PFSK-1 (cell line): ENCODE measurements at regions not wholly inside any gene's neighbourhood (a gene's known extent, or its start where the extent isn't known, plus 50 kb on each side); places are given as distances from the start of the nearest gene placed in this dataset.

Source experiments
- FOXP2 ChIP-seq: optimal IDR thresholded peaks from 2 replicates; pipeline ENCODE3; 2011; ENCODE audit warnings: borderline replicate concordance, control low read depth, inconsistent platforms; ENCODE audit not compliant: insufficient read depth; ENCODE audit errors: extremely low read length, extremely low read depth
- POLR2AphosphoS5 ChIP-seq: IDR thresholded peaks from 2 replicates; pipeline ENCODE4 v1.6.1; 2012; ENCODE audit warnings: low read depth, mild to moderate bottlenecking, control low read depth, low read length, moderate library complexity
- REST ChIP-seq, 2 experiments: IDR thresholded peaks; 2 replicates each; pipeline versions ENCODE4 v1.6.1 to v1.8.0; 2011 to 2012; ENCODE audit warnings: low read depth in 2 of 2, low read length in 2 of 2, control low read depth in 1 of 2, inconsistent platforms in 1 of 2, mild to moderate bottlenecking in 1 of 2, moderate library complexity in 1 of 2; ENCODE audit not compliant: insufficient read depth in 1 of 2
- SIN3A ChIP-seq: IDR thresholded peaks from 2 replicates; pipeline ENCODE4 v1.6.1; 2012; ENCODE audit warnings: mild to moderate bottlenecking, low read length, moderate library complexity, borderline replicate concordance; ENCODE audit not compliant: insufficient read depth
- TAF1 ChIP-seq: IDR thresholded peaks from 2 replicates; pipeline ENCODE4 v1.6.1; 2012; ENCODE audit warnings: low read length, control low read depth, borderline replicate concordance; ENCODE audit not compliant: insufficient read depth

- TF ChIP-seq SIN3A: no peak
- no peak for TF ChIP-seq TAF1
- TF ChIP-seq FOXP2: no peak
- TF ChIP-seq POLR2AphosphoS5: no peak
- TF ChIP-seq REST (IDR thresholded peaks at IDR 0.05; ENCODE audit: insufficient read depth in 1 of 2, low read depth in 2 of 2, low read length in 2 of 2): no peak
Observed at GRCh38 chr10:64060389-64060788, 539.2 kb downstream of the REEP3 start.

GRCh38 chr10:64062793-64063192 is 541.6 kb downstream of the REEP3 start:
- TF ChIP-seq REST (IDR thresholded peaks at IDR 0.05; ENCODE audit: insufficient read depth in 1 of 2, low read depth in 2 of 2, low read length in 2 of 2) (no peak), TAF1 (no peak), FOXP2 (no peak)

GRCh38 chr10:64067009-64067606 is 545.9 kb downstream of the REEP3 start:
- TF ChIP-seq POLR2AphosphoS5 (no peak), REST (IDR thresholded peaks at IDR 0.05; ENCODE audit: insufficient read depth in 1 of 2, low read depth in 2 of 2, low read length in 2 of 2) (no peak), TAF1 (no peak)

- TF ChIP-seq REST (IDR thresholded peaks at IDR 0.05; ENCODE audit: insufficient read depth in 1 of 2, low read depth in 2 of 2, low read length in 2 of 2): no peak
- no peak for TF ChIP-seq POLR2AphosphoS5
- no peak for TF ChIP-seq SIN3A
- TF ChIP-seq FOXP2: no peak
- TF ChIP-seq TAF1: no peak
Observed at GRCh38 chr10:64067859-64068258, 546.7 kb downstream of the REEP3 start.

GRCh38 chr10:64070241-64070640 is 549.0 kb downstream of the REEP3 start:
- TF ChIP-seq FOXP2 (no peak), TAF1 (no peak)

GRCh38 chr10:64071218-64071617 is 550.0 kb downstream of the REEP3 start:
- TF ChIP-seq FOXP2 (no peak), TAF1 (no peak), SIN3A (no peak), POLR2AphosphoS5 (no peak), REST (IDR thresholded peaks at IDR 0.05; ENCODE audit: insufficient read depth in 1 of 2, low read depth in 2 of 2, low read length in 2 of 2) (no peak)
